NT2/D1 (cell line): ENCODE measurements at regions not wholly inside any gene's neighbourhood (a gene's known extent, or its start where the extent isn't known, plus 50 kb on each side); places are given as distances from the start of the nearest gene placed in this dataset.
"Not testable (repeated sequence)": the region's sequence is repeated elsewhere in the genome, so short reads cannot be mapped to it uniquely, and the experiment has no call there.

Experiments used
- DNase-seq: peaks from one replicate; pipeline ENCODE4 v3.0.0-alpha.2; 2011; ENCODE audit warnings: low read depth, low spot score
- H3K27me3 ChIP-seq: 2 replicates; pipeline ENCODE4 v1.6.0; 2011; ENCODE audit warnings: mild to moderate bottlenecking; ENCODE audit not compliant: insufficient read length, insufficient read depth
- H3K36me3 ChIP-seq: 2 replicates; pipeline ENCODE4 v1.6.1; 2011; ENCODE audit warnings: mild to moderate bottlenecking, low read length, mixed read lengths; ENCODE audit not compliant: insufficient read depth, insufficient read length
- H3K4me1 ChIP-seq: 2 replicates; pipeline ENCODE4 v1.5.1; 2011; ENCODE audit not compliant: insufficient read depth, insufficient read length
- H3K4me3 ChIP-seq: 2 replicates; pipeline ENCODE4 v1.5.1; 2011; ENCODE audit warnings: low read depth; ENCODE audit not compliant: insufficient read length
- H3K9ac ChIP-seq: 2 replicates; pipeline ENCODE4 v1.6.0; 2011; ENCODE audit warnings: low read depth; ENCODE audit not compliant: insufficient read length
- H3K9me3 ChIP-seq: 2 replicates; pipeline ENCODE4 v1.5.1; 2011; ENCODE audit warnings: mild to moderate bottlenecking, low read length; ENCODE audit not compliant: insufficient read depth
- SUZ12 ChIP-seq: IDR thresholded peaks from 2 replicates; pipeline ENCODE4 v1.6.1; 2011; ENCODE audit not compliant: insufficient read length, insufficient read depth; ENCODE audit errors: extremely low read depth
- YY1 ChIP-seq: IDR thresholded peaks from 2 replicates; pipeline ENCODE4 v1.6.1; 2011; ENCODE audit not compliant: insufficient read length, insufficient read depth
- ZNF274 ChIP-seq: IDR thresholded peaks from 2 replicates; pipeline ENCODE4 v1.6.1; 2011; ENCODE audit warnings: mild to moderate bottlenecking, low read depth, low read length

GRCh38 chr4:174183259-174183658, 100.2 kb downstream of the FBXO8 start:
- Histone ChIP-seq H3K9ac (no peak overlapping the region), H3K27me3 (no peaks in the 10 kb centered on the region), H3K4me1 (no peaks in the 10 kb centered on the region), H3K36me3 (no peaks in the 10 kb centered on the region), H3K4me3 (no peak overlapping the region), H3K9me3 (no peaks in the 10 kb centered on the region)
- DNase-seq, result no peak
- TF ChIP-seq YY1, result no peak
- no peak for TF ChIP-seq ZNF274
- no peak for TF ChIP-seq SUZ12

DNA sequence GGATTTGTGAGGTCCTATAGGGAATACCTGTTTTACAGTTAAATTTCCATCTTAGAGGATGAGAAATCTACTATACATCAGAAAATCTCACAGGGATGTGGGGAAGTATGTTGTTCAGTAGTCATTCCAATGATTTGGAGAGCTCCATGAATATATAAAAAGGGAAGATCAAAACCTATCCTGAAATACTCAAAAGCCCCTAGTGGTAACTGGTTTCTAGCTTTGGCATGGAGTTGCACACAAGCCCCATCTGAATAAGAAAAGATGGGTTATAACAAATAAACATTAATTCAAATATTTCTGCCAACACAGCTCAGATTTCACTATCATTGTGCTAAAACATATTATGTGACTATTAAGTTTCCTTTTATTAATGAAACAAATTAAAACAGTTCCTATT, 101.6 kb downstream of the FBXO8 start:
- Histone ChIP-seq H3K9me3 (no peaks in the 10 kb centered on the region), H3K36me3 (no peaks in the 10 kb centered on the region), H3K4me1 (no peaks in the 10 kb centered on the region), H3K4me3 (no peak overlapping the region), H3K9ac (no peak overlapping the region), H3K27me3 (no peaks in the 10 kb centered on the region)
- DNase-seq, result no peak
- TF ChIP-seq ZNF274 (no peak), SUZ12 (no peak), YY1 (no peak)

DNA sequence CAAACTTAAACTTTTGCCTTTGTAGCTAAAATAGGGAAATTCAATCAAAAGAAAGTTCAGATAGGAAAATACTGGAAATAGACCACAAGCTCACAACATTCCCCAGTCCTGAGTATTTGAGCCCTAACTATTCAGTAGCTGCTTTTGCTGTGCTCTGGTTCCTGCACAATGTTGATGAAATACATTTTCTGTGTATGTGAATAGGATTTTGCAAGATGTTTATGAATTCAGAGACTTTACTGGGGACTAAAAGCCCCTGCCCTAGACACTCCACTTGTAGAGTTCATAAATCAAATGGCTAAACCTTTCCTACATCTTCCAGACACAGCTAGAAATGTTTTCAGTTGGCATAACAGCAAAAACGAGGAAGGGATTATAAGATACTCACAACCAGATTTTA, 105.9 kb downstream of the FBXO8 start:
- no peaks in the 10 kb centered on the region for H3K27me3 ChIP-seq
- TF ChIP-seq ZNF274, result no peak
- no peak for TF ChIP-seq SUZ12
- no peak for TF ChIP-seq YY1
- DNase-seq, result no peak

DNA sequence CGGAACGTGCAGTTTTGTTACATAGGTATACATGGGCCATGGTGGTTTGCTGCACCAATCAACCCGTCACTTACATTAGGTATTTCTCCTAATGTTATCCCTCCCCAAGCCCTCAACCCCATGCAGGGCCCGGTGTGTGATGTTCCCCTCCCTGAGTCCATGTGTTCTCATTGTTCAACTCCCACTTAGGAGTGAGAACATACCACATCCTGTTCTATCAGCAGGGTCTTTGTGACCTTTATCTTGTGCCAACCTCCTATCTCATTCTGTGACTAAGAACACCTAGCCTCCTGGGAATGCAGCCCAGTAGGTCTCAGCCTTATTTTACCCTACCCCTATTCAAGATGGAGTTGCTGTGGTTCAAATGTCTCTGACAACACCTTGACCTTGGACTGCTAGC, 107.6 kb downstream of the FBXO8 start:
- not testable (repeated sequence) for H3K9ac ChIP-seq, H3K4me3 ChIP-seq, H3K4me1 ChIP-seq, H3K27me3 ChIP-seq, H3K36me3 ChIP-seq, H3K9me3 ChIP-seq, DNase-seq

More for the DNA sequence above, 105.9 kb downstream of the FBXO8 start:
- Histone ChIP-seq H3K36me3 (no peaks in the 10 kb centered on the region), H3K4me3 (no peak overlapping the region), H3K9me3 (no peaks in the 10 kb centered on the region), H3K4me1 (no peaks in the 10 kb centered on the region), H3K9ac (no peak overlapping the region)

DNA sequence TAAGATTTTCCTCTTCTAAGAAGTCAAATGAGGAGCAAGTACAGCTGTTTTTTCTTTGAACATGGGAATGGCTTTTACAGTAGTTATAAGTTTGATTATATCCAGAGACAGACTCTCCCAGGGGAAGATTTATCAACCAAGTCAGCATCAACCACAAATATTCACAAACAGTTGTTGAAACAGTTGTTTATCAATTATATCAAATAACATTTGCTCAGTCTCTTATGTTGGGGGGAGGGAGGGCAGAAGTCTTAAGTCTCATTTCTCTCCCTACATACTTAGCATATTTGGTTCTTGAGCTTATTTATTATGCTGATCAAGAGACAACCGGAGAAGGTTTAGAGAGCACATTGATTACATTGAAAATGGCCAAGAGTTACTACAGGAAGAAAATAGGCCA, 110.1 kb downstream of the FBXO8 start:
- Histone ChIP-seq H3K36me3 (no peaks in the 10 kb centered on the region), H3K27me3 (no peaks in the 10 kb centered on the region), H3K9ac (no peak overlapping the region), H3K9me3 (no peaks in the 10 kb centered on the region), H3K4me3 (no peak overlapping the region), H3K4me1 (no peaks in the 10 kb centered on the region)
- DNase-seq, result no peak
- TF ChIP-seq YY1 (no peak), ZNF274 (no peak), SUZ12 (no peak)

GRCh38 chr4:174172274-174172673, 111.2 kb downstream of the FBXO8 start:
- no peak for DNase-seq
- TF ChIP-seq YY1 (no peak), ZNF274 (no peak), SUZ12 (no peak)

DNA sequence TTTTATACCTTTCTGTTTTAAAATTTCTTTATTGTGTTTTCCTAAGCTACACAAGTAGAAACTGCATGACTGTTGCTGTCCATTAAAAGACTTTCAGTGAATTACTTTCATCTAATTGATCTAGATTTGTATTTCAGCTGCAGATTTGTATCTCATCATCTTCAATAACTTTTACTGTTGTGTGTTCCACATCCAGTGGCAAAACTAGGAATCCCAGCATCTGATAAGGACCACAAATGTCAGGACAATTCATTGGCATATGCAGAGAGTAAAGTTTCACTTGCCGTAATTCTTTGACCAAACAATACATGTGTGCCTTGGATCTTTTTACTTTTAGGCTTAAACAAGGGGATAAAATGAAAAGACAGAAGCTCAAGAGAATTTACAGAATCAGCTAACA, 112.6 kb downstream of the FBXO8 start:
- no peaks in the 10 kb centered on the region for H3K4me1 ChIP-seq
- no peak for TF ChIP-seq YY1
- TF ChIP-seq ZNF274, result no peak
- no peak for TF ChIP-seq SUZ12
- no peaks in the 10 kb centered on the region for H3K9me3 ChIP-seq
- H3K36me3 ChIP-seq, result no peaks in the 10 kb centered on the region
- DNase-seq, result no peak
- H3K4me3 ChIP-seq, result no peak overlapping the region
- H3K9ac ChIP-seq, result no peak overlapping the region
- H3K27me3 ChIP-seq, result no peaks in the 10 kb centered on the region

More at GRCh38 chr4:174172274-174172673, 111.2 kb downstream of the FBXO8 start:
- no peaks in the 10 kb centered on the region for H3K4me1 ChIP-seq
- H3K27me3 ChIP-seq, result no peaks in the 10 kb centered on the region
- no peaks in the 10 kb centered on the region for H3K9me3 ChIP-seq
- H3K4me3 ChIP-seq, result no peak overlapping the region
- H3K36me3 ChIP-seq, result no peaks in the 10 kb centered on the region
- no peak overlapping the region for H3K9ac ChIP-seq

GRCh38 chr4:174170091-174170490, 113.4 kb downstream of the FBXO8 start:
- Histone ChIP-seq H3K4me1 (no peaks in the 10 kb centered on the region), H3K36me3 (no peaks in the 10 kb centered on the region), H3K4me3 (no peak overlapping the region), H3K9me3 (no peaks in the 10 kb centered on the region), H3K27me3 (no peaks in the 10 kb centered on the region), H3K9ac (no peak overlapping the region)
- TF ChIP-seq ZNF274 (no peak), SUZ12 (no peak), YY1 (no peak)
- no peak for DNase-seq
